ENCODE measurements at regions not wholly inside any gene's neighbourhood (a gene's known extent, or its start where the extent isn't known, plus 50 kb on each side); places are given as distances from the start of the nearest gene placed in this dataset.

- TF ChIP-seq, protein P1, sequence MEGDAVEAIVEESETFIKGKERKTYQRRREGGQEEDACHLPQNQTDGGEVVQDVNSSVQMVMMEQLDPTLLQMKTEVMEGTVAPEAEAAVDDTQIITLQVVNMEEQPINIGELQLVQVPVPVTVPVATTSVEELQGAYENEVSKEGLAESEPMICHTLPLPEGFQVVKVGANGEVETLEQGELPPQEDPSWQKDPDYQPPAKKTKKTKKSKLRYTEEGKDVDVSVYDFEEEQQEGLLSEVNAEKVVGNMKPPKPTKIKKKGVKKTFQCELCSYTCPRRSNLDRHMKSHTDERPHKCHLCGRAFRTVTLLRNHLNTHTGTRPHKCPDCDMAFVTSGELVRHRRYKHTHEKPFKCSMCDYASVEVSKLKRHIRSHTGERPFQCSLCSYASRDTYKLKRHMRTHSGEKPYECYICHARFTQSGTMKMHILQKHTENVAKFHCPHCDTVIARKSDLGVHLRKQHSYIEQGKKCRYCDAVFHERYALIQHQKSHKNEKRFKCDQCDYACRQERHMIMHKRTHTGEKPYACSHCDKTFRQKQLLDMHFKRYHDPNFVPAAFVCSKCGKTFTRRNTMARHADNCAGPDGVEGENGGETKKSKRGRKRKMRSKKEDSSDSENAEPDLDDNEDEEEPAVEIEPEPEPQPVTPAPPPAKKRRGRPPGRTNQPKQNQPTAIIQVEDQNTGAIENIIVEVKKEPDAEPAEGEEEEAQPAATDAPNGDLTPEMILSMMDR (IDR thresholded peaks at IDR 0.05) = no peak
- TF ChIP-seq POLR2AphosphoS5 (IDR thresholded peaks at IDR 0.05; ENCODE audit: insufficient read depth in 1 of 2, low read depth in 1 of 2) (no peak), POLR2A (IDR thresholded peaks at IDR 0.05) (no peak)
These were observed 2389.0 kb upstream of the AGA start for GRCh38 chr4:179831274-179831673.

Measured in vagina (tissue), 2 donors.